Fibroblast of pulmonary artery (primary cell): ENCODE measurements at regions not wholly inside any gene's neighbourhood (a gene's known extent, or its start where the extent isn't known, plus 50 kb on each side); places are given as distances from the start of the nearest gene placed in this dataset.
"Not testable (repeated sequence)": the region's sequence is repeated elsewhere in the genome, so short reads cannot be mapped to it uniquely, and the experiment has no call there.

Experiments used
- DNase-seq: peaks from one replicate; pipeline ENCODE4 v3.0.0-alpha.2; 2010; ENCODE audit warnings: low read depth
- H3K4me3 ChIP-seq: replicated peaks from 2 replicates; pipeline ENCODE4 v1.5.1; 2011; ENCODE audit warnings: low read depth, mild to moderate bottlenecking, control low read depth, low read length, moderate library complexity
- CTCF ChIP-seq: IDR thresholded peaks from 2 replicates; pipeline ENCODE4 v1.5.1; 2011; ENCODE audit warnings: mild to moderate bottlenecking, control low read depth, low read length, inconsistent platforms; ENCODE audit errors: missing control alignments

GRCh38 chr4:57943682-57944081 is 833.5 kb upstream of the IGFBP7 start:
- no peak for DNase-seq
- no peak for TF ChIP-seq CTCF

GRCh38 chr4:57937326-57937725 is 827.1 kb upstream of the IGFBP7 start:
- H3K4me3 ChIP-seq, DNase-seq: not testable (repeated sequence)

More at GRCh38 chr4:57943682-57944081, 833.5 kb upstream of the IGFBP7 start:
- H3K4me3 ChIP-seq = no peak overlapping the region

GRCh38 chr4:57926311-57926710 is 816.1 kb upstream of the IGFBP7 start:
- DNase-seq = no peak
- H3K4me3 ChIP-seq = no peak overlapping the region
- no peak for TF ChIP-seq CTCF

- no peak overlapping the region for H3K4me3 ChIP-seq
- DNase-seq = no peak
- no peak for TF ChIP-seq CTCF
These were observed 814.8 kb upstream of the IGFBP7 start for GRCh38 chr4:57924951-57925350.

- H3K4me3 ChIP-seq = no peak overlapping the region
- no peak for TF ChIP-seq CTCF
- DNase-seq = no peak
These were observed 806.3 kb upstream of the IGFBP7 start for GRCh38 chr4:57916479-57916878.

GRCh38 chr4:57911203-57911602 is 801.0 kb upstream of the IGFBP7 start:
- H3K4me3 ChIP-seq = no peak overlapping the region
- no peak for DNase-seq
- no peak for TF ChIP-seq CTCF

GRCh38 chr4:57910151-57910550 is 800.0 kb upstream of the IGFBP7 start:
- no peak overlapping the region for H3K4me3 ChIP-seq
- DNase-seq = no peak
- no peak for TF ChIP-seq CTCF

- DNase-seq = no peak
- H3K4me3 ChIP-seq = no peak overlapping the region
- no peak for TF ChIP-seq CTCF
These were observed 795.8 kb upstream of the IGFBP7 start for GRCh38 chr4:57905965-57906364.
